ENCODE measurements at regions not wholly inside any gene's neighbourhood (a gene's known extent, or its start where the extent isn't known, plus 50 kb on each side); places are given as distances from the start of the nearest gene placed in this dataset.

- TF ChIP-seq CTCF (IDR thresholded peaks at IDR 0.05) (no peak), POLR2A (IDR thresholded peaks at IDR 0.05) (no peak)
These were observed 225.1 kb downstream of the MN1 start for GRCh38 chr22:27576413-27576812.

All from vagina (tissue), 2 donors.